Suprapubic skin (tissue), 4 donors: ENCODE measurements at regions not wholly inside any gene's neighbourhood (a gene's known extent, or its start where the extent isn't known, plus 50 kb on each side); places are given as distances from the start of the nearest gene placed in this dataset.

ENCODE experiments used
- DNase-seq, 2 donors: peaks; one replicate each; pipeline ENCODE4 v3.0.0-alpha.2; 2019; ENCODE audit warnings: low spot score in 2 of 2
- H3K27ac ChIP-seq: fragments of 200-600 bp; sonication (generic); one replicate; pipeline ENCODE4 v1.5.1; 2019
- H3K27me3 ChIP-seq: fragments of 200-600 bp; sonication (generic); one replicate; pipeline ENCODE4 v1.5.1; 2019
- H3K36me3 ChIP-seq: fragments of 200-600 bp; sonication (generic); one replicate; pipeline ENCODE4 v1.5.1; 2019
- H3K4me1 ChIP-seq: fragments of 200-600 bp; sonication (generic); one replicate; pipeline ENCODE4 v1.5.1; 2019
- H3K4me3 ChIP-seq: fragments of 200-600 bp; sonication (generic); one replicate; pipeline ENCODE4 v1.5.1; 2019; ENCODE audit warnings: mild to moderate bottlenecking
- H3K9me3 ChIP-seq: fragments of 200-600 bp; sonication (generic); one replicate; pipeline ENCODE4 v1.5.1; 2019
- CTCF ChIP-seq, 2 donors: fragments of 200-600 bp in 1 of 2; fragments of 450-650 bp in 1 of 2; sonication (generic) in 1 of 2; IDR thresholded peaks; one replicate each; pipeline ENCODE4 v1.5.1; 2016 to 2019; ENCODE audit warnings: antibody characterized with exemption in 2 of 2, mild to moderate bottlenecking in 1 of 2, moderate library complexity in 1 of 2
- EP300 ChIP-seq: sonication (generic); formaldehyde crosslinking; IDR thresholded peaks from one replicate; pipeline ENCODE4 v1.6.1; 2017; ENCODE audit warnings: antibody characterized with exemption
- POLR2A ChIP-seq, 2 donors: fragments of 450-650 bp; IDR thresholded peaks; one replicate each; pipeline ENCODE4 v1.6.1; 2017; ENCODE audit warnings: antibody characterized with exemption in 2 of 2, mild to moderate bottlenecking in 2 of 2, moderate library complexity in 2 of 2
- POLR2AphosphoS5 ChIP-seq, 3 donors: sonication (generic); formaldehyde crosslinking; IDR thresholded peaks; one replicate each; pipeline ENCODE4 v1.6.1; 2017; ENCODE audit warnings: antibody characterized with exemption in 3 of 3
- WGBS: methylation state at CpG from one replicate; pipeline ENCODE4 v1.1.5; 2018; 5-methylcytosine and 5-hydroxymethylcytosine counted together

GRCh38 chr7:19224951-19225350 lies 79.7 kb upstream of the FERD3L start:
- H3K27me3 ChIP-seq: no peaks in the 10 kb centered on the region
- H3K4me3 ChIP-seq: no peak overlapping the region
- no peak for DNase-seq
- WGBS: 65% methylated on average over 2 of the region's 2 CpGs
- H3K9me3 ChIP-seq: peaks cover 8% of the 10 kb centered on the region
- no peak overlapping the region for H3K27ac ChIP-seq
- no peaks in the 10 kb centered on the region for H3K4me1 ChIP-seq
- TF ChIP-seq CTCF (IDR thresholded peaks at IDR 0.05): no peak
- TF ChIP-seq POLR2AphosphoS5 (IDR thresholded peaks at IDR 0.05): no peak
- no peak for TF ChIP-seq POLR2A (IDR thresholded peaks at IDR 0.05)
- no peak for TF ChIP-seq EP300
- H3K36me3 ChIP-seq: no peaks in the 10 kb centered on the region

- Histone ChIP-seq H3K4me3 (no peak overlapping the region), H3K27me3 (no peaks in the 10 kb centered on the region), H3K27ac (no peak overlapping the region), H3K36me3 (no peaks in the 10 kb centered on the region), H3K9me3 (no peaks in the 10 kb centered on the region), H3K4me1 (no peaks in the 10 kb centered on the region)
- TF ChIP-seq EP300: no peak
- no peak for DNase-seq
Measured at GRCh38 chr7:19215412-19215811, 70.2 kb upstream of the FERD3L start.

GRCh38 chr7:19213746-19214145 lies 68.5 kb upstream of the FERD3L start:
- WGBS: 53% methylated on average over 6 of the region's 6 CpGs
- no peak for DNase-seq
- Histone ChIP-seq H3K4me3 (no peak overlapping the region), H3K9me3 (no peaks in the 10 kb centered on the region), H3K27ac (no peak overlapping the region), H3K36me3 (no peaks in the 10 kb centered on the region), H3K4me1 (no peaks in the 10 kb centered on the region), H3K27me3 (no peaks in the 10 kb centered on the region)
- TF ChIP-seq POLR2A (IDR thresholded peaks at IDR 0.05) (no peak), CTCF (IDR thresholded peaks at IDR 0.05) (no peak), EP300 (no peak), POLR2AphosphoS5 (IDR thresholded peaks at IDR 0.05) (no peak)

- no peaks in the 10 kb centered on the region for H3K9me3 ChIP-seq
- H3K27ac ChIP-seq: no peak overlapping the region
- WGBS: 51% methylated on average over 5 of the region's 5 CpGs
- no peak for DNase-seq
- no peaks in the 10 kb centered on the region for H3K36me3 ChIP-seq
- no peak overlapping the region for H3K4me3 ChIP-seq
- TF ChIP-seq EP300 (no peak), CTCF (IDR thresholded peaks at IDR 0.05) (no peak), POLR2A (IDR thresholded peaks at IDR 0.05) (no peak), POLR2AphosphoS5 (IDR thresholded peaks at IDR 0.05) (no peak)
- H3K27me3 ChIP-seq: no peaks in the 10 kb centered on the region
- H3K4me1 ChIP-seq: no peaks in the 10 kb centered on the region
Measured at GRCh38 chr7:19210893-19211413, 65.7 kb upstream of the FERD3L start.

GRCh38 chr7:19209166-19209696 lies 64.0 kb upstream of the FERD3L start:
- H3K9me3 ChIP-seq: no peaks in the 10 kb centered on the region
- no peaks in the 10 kb centered on the region for H3K4me1 ChIP-seq
- H3K27ac ChIP-seq: no peak overlapping the region
- no peaks in the 10 kb centered on the region for H3K27me3 ChIP-seq
- no peak for TF ChIP-seq POLR2A (IDR thresholded peaks at IDR 0.05)
- no peak for TF ChIP-seq POLR2AphosphoS5 (IDR thresholded peaks at IDR 0.05)
- TF ChIP-seq EP300: no peak
- TF ChIP-seq CTCF (IDR thresholded peaks at IDR 0.05): no peak
- WGBS: 82% methylated on average over 1 of the region's 1 CpG
- no peak for DNase-seq
- H3K36me3 ChIP-seq: no peaks in the 10 kb centered on the region
- H3K4me3 ChIP-seq: no peak overlapping the region

GRCh38 chr7:19206721-19207120 lies 61.5 kb upstream of the FERD3L start:
- WGBS: 86% methylated on average over 4 of the region's 4 CpGs

More at GRCh38 chr7:19206721-19207120, 61.5 kb upstream of the FERD3L start:
- H3K27me3 ChIP-seq: no peaks in the 10 kb centered on the region
- H3K27ac ChIP-seq: no peak overlapping the region
- H3K4me3 ChIP-seq: no peak overlapping the region
- no peak for TF ChIP-seq POLR2A (IDR thresholded peaks at IDR 0.05)
- TF ChIP-seq CTCF (IDR thresholded peaks at IDR 0.05): no peak
- TF ChIP-seq EP300: no peak
- TF ChIP-seq POLR2AphosphoS5 (IDR thresholded peaks at IDR 0.05): no peak
- DNase-seq: no peak
- no peaks in the 10 kb centered on the region for H3K36me3 ChIP-seq
- H3K4me1 ChIP-seq: no peaks in the 10 kb centered on the region
- H3K9me3 ChIP-seq: no peaks in the 10 kb centered on the region
